MM.1S (cell line): ENCODE measurements at regions not wholly inside any gene's neighbourhood (a gene's known extent, or its start where the extent isn't known, plus 50 kb on each side); places are given as distances from the start of the nearest gene placed in this dataset.

Experiments used
- DNase-seq: peaks from one replicate; pipeline ENCODE4 v3.0.0-alpha.2; 2015
- H2AFZ ChIP-seq: fragments of 300-600 bp; sonication (generic); 2 replicates; pipeline ENCODE4 v1.6.0; 2016; ENCODE audit warnings: antibody characterized with exemption, low read length
- H3F3A ChIP-seq: fragments of 300-600 bp; sonication (generic); 2 replicates; pipeline ENCODE4 v1.6.1; 2016; ENCODE audit warnings: mild to moderate bottlenecking, antibody characterized with exemption, low read length, moderate library complexity, mixed read lengths; ENCODE audit not compliant: insufficient read depth
- H3K27ac ChIP-seq: fragments of 300-600 bp; sonication (generic); 2 replicates; pipeline ENCODE4 v1.5.1; 2016; ENCODE audit warnings: mild to moderate bottlenecking, low read length
- H3K27me3 ChIP-seq: fragments of 300-600 bp; sonication (generic); replicated peaks from 2 replicates; pipeline ENCODE4 v1.6.0; 2016; ENCODE audit warnings: low read length; ENCODE audit not compliant: insufficient read depth
- H3K36me3 ChIP-seq: fragments of 300-600 bp; sonication (generic); replicated peaks from 2 replicates; pipeline ENCODE4 v1.6.1; 2016; ENCODE audit warnings: mild to moderate bottlenecking, low read length, mixed read lengths; ENCODE audit not compliant: insufficient read depth
- H3K4me1 ChIP-seq: fragments of 300-600 bp; sonication (generic); 2 replicates; pipeline ENCODE4 v1.6.1; 2016; ENCODE audit warnings: low read length, mixed read lengths
- H3K4me2 ChIP-seq: fragments of 300-600 bp; sonication (generic); 2 replicates; pipeline ENCODE4 v1.6.0; 2016; ENCODE audit warnings: low read depth, low read length
- H3K4me3 ChIP-seq: fragments of 300-600 bp; sonication (generic); 2 replicates; pipeline ENCODE4 v1.5.1; 2016; ENCODE audit warnings: low read length, mixed read lengths
- H3K79me2 ChIP-seq: fragments of 300-600 bp; sonication (generic); 2 replicates; pipeline ENCODE4 v1.6.1; 2016; ENCODE audit warnings: mixed run types, low read length, mixed read lengths
- H3K9ac ChIP-seq: fragments of 300-600 bp; sonication (generic); 2 replicates; pipeline ENCODE4 v1.6.1; 2016; ENCODE audit warnings: low read length, mixed read lengths
- H3K9me2 ChIP-seq: fragments of 300-600 bp; sonication (generic); replicated peaks from 2 replicates; pipeline ENCODE4 v1.6.1; 2016; ENCODE audit warnings: mild to moderate bottlenecking, low read length, mixed read lengths; ENCODE audit not compliant: insufficient read depth
- H3K9me3 ChIP-seq: fragments of 300-600 bp; sonication (generic); replicated peaks from 2 replicates; pipeline ENCODE4 v1.6.1; 2016; ENCODE audit warnings: mild to moderate bottlenecking, low read length, mixed read lengths; ENCODE audit not compliant: insufficient read depth
- H4K20me1 ChIP-seq: fragments of 300-600 bp; sonication (generic); 2 replicates; pipeline ENCODE4 v1.6.1; 2016; ENCODE audit warnings: mild to moderate bottlenecking, low read length, moderate library complexity, mixed read lengths; ENCODE audit not compliant: insufficient read depth
- CTCF ChIP-seq: fragments of 300-600 bp; sonication (generic); IDR thresholded peaks from 2 replicates; pipeline ENCODE4 v1.5.1; 2016; ENCODE audit warnings: antibody characterized with exemption, low read length, mixed read lengths
- EZH2 ChIP-seq: fragments of 300-600 bp; sonication (generic); optimal IDR thresholded peaks from 2 replicates; pipeline ENCODE3; 2017; ENCODE audit warnings: low read depth, mild to moderate bottlenecking, antibody characterized with exemption, low read length, mixed read lengths
- EZH2phosphoT487 ChIP-seq: fragments of 300-600 bp; sonication (generic); IDR thresholded peaks from 2 replicates; pipeline ENCODE4 v1.6.1; 2018; ENCODE audit warnings: antibody characterized with exemption, low read length

DNA sequence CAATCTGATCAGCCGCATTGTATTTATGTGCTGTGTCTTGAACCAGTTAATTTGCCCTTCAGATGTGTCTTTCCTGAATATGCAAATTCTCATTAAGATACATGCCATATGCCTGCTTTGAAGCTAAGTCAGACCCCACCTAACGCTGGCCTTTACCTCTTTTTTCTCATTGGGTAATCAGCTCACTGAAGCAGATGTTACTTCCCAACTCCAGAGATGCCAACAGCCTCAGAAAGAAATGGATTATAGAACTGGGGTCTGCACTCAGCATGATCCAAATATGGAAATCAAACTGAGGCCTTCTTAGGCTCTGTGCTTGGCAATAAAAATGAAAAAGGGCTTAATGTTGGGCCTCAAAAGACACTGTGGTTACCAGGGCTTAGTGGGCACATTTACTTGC is 113.9 kb downstream of the FZD1 start:
- no peak overlapping the region for H3K4me2 ChIP-seq
- no peaks in the 10 kb centered on the region for H3F3A ChIP-seq
- DNase-seq, result no peak

GRCh38 chr7:91379236-91379635 is 115.0 kb downstream of the FZD1 start:
- Histone ChIP-seq H3K9ac (no peak overlapping the region), H4K20me1 (no peaks in the 10 kb centered on the region), H3K27me3 (no peaks in the 10 kb centered on the region), H3K79me2 (no peaks in the 10 kb centered on the region), H3K9me2 (no peaks in the 10 kb centered on the region), H3K27ac (no peak overlapping the region), H3K36me3 (no peaks in the 10 kb centered on the region), H3K9me3 (no peaks in the 10 kb centered on the region), H3K4me1 (no peaks in the 10 kb centered on the region), H3F3A (no peaks in the 10 kb centered on the region), H2AFZ (no peak overlapping the region), H3K4me3 (no peak overlapping the region), H3K4me2 (no peak overlapping the region)
- TF ChIP-seq EZH2 (no peak), EZH2phosphoT487 (no peak), CTCF (no peak)
- no peak for DNase-seq

More for the DNA sequence above, 113.9 kb downstream of the FZD1 start:
- Histone ChIP-seq H3K9me2 (no peaks in the 10 kb centered on the region), H3K36me3 (no peaks in the 10 kb centered on the region), H3K9ac (no peak overlapping the region), H3K79me2 (no peaks in the 10 kb centered on the region), H2AFZ (no peak overlapping the region), H3K4me1 (no peaks in the 10 kb centered on the region), H3K27me3 (no peaks in the 10 kb centered on the region), H3K27ac (no peak overlapping the region), H3K4me3 (no peak overlapping the region), H4K20me1 (no peaks in the 10 kb centered on the region), H3K9me3 (no peaks in the 10 kb centered on the region)
- TF ChIP-seq EZH2 (no peak), CTCF (no peak), EZH2phosphoT487 (no peak)

DNA sequence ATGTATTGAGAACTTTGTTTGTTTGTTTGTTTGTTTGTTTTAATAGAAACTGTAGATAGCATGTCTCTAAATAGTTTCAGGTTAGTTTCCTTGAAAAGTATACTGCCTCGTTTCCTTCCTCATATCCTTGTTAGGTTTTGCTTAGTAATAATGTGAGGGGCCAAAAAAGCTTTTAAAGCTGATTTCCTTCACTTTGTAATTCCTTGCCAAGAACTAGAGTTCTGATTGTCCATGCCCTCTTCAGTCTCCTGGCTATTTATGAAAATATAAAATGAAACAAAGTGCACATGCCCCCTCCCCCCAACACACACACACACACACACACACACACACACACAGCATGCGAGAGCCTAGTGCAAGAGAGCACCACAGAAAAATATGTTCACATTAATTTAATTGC is 115.8 kb downstream of the FZD1 start:
- Histone ChIP-seq H3K4me2 (no peak overlapping the region), H2AFZ (no peak overlapping the region), H3K9ac (no peak overlapping the region), H3K27ac (no peak overlapping the region), H3F3A (no peaks in the 10 kb centered on the region), H3K36me3 (no peaks in the 10 kb centered on the region), H3K4me1 (no peaks in the 10 kb centered on the region), H3K79me2 (no peaks in the 10 kb centered on the region), H3K9me3 (no peaks in the 10 kb centered on the region), H3K27me3 (no peaks in the 10 kb centered on the region), H3K4me3 (no peak overlapping the region), H3K9me2 (no peaks in the 10 kb centered on the region), H4K20me1 (no peaks in the 10 kb centered on the region)
- no peak for DNase-seq
- TF ChIP-seq CTCF (no peak), EZH2phosphoT487 (no peak), EZH2 (no peak)
